ENCODE measurements at regions not wholly inside any gene's neighbourhood (a gene's known extent, or its start where the extent isn't known, plus 50 kb on each side); places are given as distances from the start of the nearest gene placed in this dataset.

GRCh38 chr13:69331245-69331644 is 776.4 kb upstream of the ATXN8OS start:
- Histone ChIP-seq H3K4me1 (ENCODE audit: control insufficient read depth, insufficient read depth, low read length) (no peaks in the 10 kb centered on the region), H3K27me3 (ENCODE audit: control insufficient read depth, insufficient read depth, low read length) (no peaks in the 10 kb centered on the region), H3K9me3 (replicated peaks; ENCODE audit: control insufficient read depth, low read depth, low read length) (no peaks in the 10 kb centered on the region), H3K27ac (ENCODE audit: low read length) (no peak overlapping the region), H3K36me3 (ENCODE audit: control insufficient read depth, insufficient read depth, low read length) (no peaks in the 10 kb centered on the region), H3K4me3 (ENCODE audit: low read length) (no peak overlapping the region)
- DNase-seq: no peak
- 70% methylated on average over 3 of the region's 3 CpGs for WGBS (ENCODE audit: insufficient coverage)

GRCh38 chr13:69324090-69324886 is 783.3 kb upstream of the ATXN8OS start:
- WGBS (ENCODE audit: insufficient coverage): no CpG with 5 or more reads among the region's 2 CpGs
- Histone ChIP-seq H3K4me3 (ENCODE audit: low read length) (no peak overlapping the region), H3K9me3 (replicated peaks; ENCODE audit: control insufficient read depth, low read depth, low read length) (no peaks in the 10 kb centered on the region), H3K36me3 (ENCODE audit: control insufficient read depth, insufficient read depth, low read length) (no peaks in the 10 kb centered on the region), H3K27me3 (ENCODE audit: control insufficient read depth, insufficient read depth, low read length) (no peaks in the 10 kb centered on the region), H3K27ac (ENCODE audit: low read length) (no peak overlapping the region), H3K4me1 (ENCODE audit: control insufficient read depth, insufficient read depth, low read length) (no peaks in the 10 kb centered on the region)
- peak; percentile 27 for DNase-seq

GRCh38 chr13:69319656-69320055 is 788.0 kb upstream of the ATXN8OS start:
- no CpG with 5 or more reads among the region's 3 CpGs for WGBS (ENCODE audit: insufficient coverage)
- no peaks in the 10 kb centered on the region for H3K9me3 ChIP-seq (replicated peaks; ENCODE audit: control insufficient read depth, low read depth, low read length)
- DNase-seq: no peak

GRCh38 chr13:69315039-69315438 is 792.6 kb upstream of the ATXN8OS start:
- no peak for DNase-seq
- H3K9me3 ChIP-seq (replicated peaks; ENCODE audit: control insufficient read depth, low read depth, low read length): no peaks in the 10 kb centered on the region
- no peaks in the 10 kb centered on the region for H3K36me3 ChIP-seq (ENCODE audit: control insufficient read depth, insufficient read depth, low read length)
- 88% methylated on average over 1 of the region's 3 CpGs for WGBS (ENCODE audit: insufficient coverage)
- H3K4me1 ChIP-seq (ENCODE audit: control insufficient read depth, insufficient read depth, low read length): no peaks in the 10 kb centered on the region
- no peak overlapping the region for H3K4me3 ChIP-seq (ENCODE audit: low read length)
- H3K27me3 ChIP-seq (ENCODE audit: control insufficient read depth, insufficient read depth, low read length): no peaks in the 10 kb centered on the region
- H3K27ac ChIP-seq (ENCODE audit: low read length): no peak overlapping the region

More at GRCh38 chr13:69319656-69320055, 788.0 kb upstream of the ATXN8OS start:
- Histone ChIP-seq H3K27me3 (ENCODE audit: control insufficient read depth, insufficient read depth, low read length) (no peaks in the 10 kb centered on the region), H3K27ac (ENCODE audit: low read length) (no peak overlapping the region), H3K36me3 (ENCODE audit: control insufficient read depth, insufficient read depth, low read length) (no peaks in the 10 kb centered on the region), H3K4me3 (ENCODE audit: low read length) (no peak overlapping the region), H3K4me1 (ENCODE audit: control insufficient read depth, insufficient read depth, low read length) (no peaks in the 10 kb centered on the region)

GRCh38 chr13:69306766-69307165 is 800.9 kb upstream of the ATXN8OS start:
- Histone ChIP-seq H3K4me1 (ENCODE audit: control insufficient read depth, insufficient read depth, low read length) (no peaks in the 10 kb centered on the region), H3K4me3 (ENCODE audit: low read length) (no peak overlapping the region), H3K36me3 (ENCODE audit: control insufficient read depth, insufficient read depth, low read length) (no peaks in the 10 kb centered on the region), H3K27ac (ENCODE audit: low read length) (no peak overlapping the region), H3K9me3 (replicated peaks; ENCODE audit: control insufficient read depth, low read depth, low read length) (no peaks in the 10 kb centered on the region), H3K27me3 (ENCODE audit: control insufficient read depth, insufficient read depth, low read length) (no peaks in the 10 kb centered on the region)
- peak; percentile 1 for DNase-seq
- no CpG with 5 or more reads among the region's 1 CpG for whole genome bisulfite sequencing (ENCODE audit: insufficient coverage)

GRCh38 chr13:69300131-69300530 is 807.5 kb upstream of the ATXN8OS start:
- DNase-seq: no peak
- Histone ChIP-seq H3K27me3 (ENCODE audit: control insufficient read depth, insufficient read depth, low read length) (no peaks in the 10 kb centered on the region), H3K9me3 (replicated peaks; ENCODE audit: control insufficient read depth, low read depth, low read length) (no peaks in the 10 kb centered on the region), H3K4me3 (ENCODE audit: low read length) (no peak overlapping the region), H3K4me1 (ENCODE audit: control insufficient read depth, insufficient read depth, low read length) (no peaks in the 10 kb centered on the region), H3K27ac (ENCODE audit: low read length) (no peak overlapping the region), H3K36me3 (ENCODE audit: control insufficient read depth, insufficient read depth, low read length) (no peaks in the 10 kb centered on the region)
- 0% methylated on average over 1 of the region's 2 CpGs for WGBS (ENCODE audit: insufficient coverage)

- Histone ChIP-seq H3K9me3 (replicated peaks; ENCODE audit: control insufficient read depth, low read depth, low read length) (no peaks in the 10 kb centered on the region), H3K4me1 (ENCODE audit: control insufficient read depth, insufficient read depth, low read length) (no peaks in the 10 kb centered on the region), H3K27ac (ENCODE audit: low read length) (no peak overlapping the region), H3K27me3 (ENCODE audit: control insufficient read depth, insufficient read depth, low read length) (no peaks in the 10 kb centered on the region), H3K36me3 (ENCODE audit: control insufficient read depth, insufficient read depth, low read length) (no peaks in the 10 kb centered on the region), H3K4me3 (ENCODE audit: low read length) (no peak overlapping the region)
- no CpG with 5 or more reads among the region's 1 CpG for WGBS (ENCODE audit: insufficient coverage)
- DNase-seq: no peak
Observed at GRCh38 chr13:69296130-69296529, 811.5 kb upstream of the ATXN8OS start.

- Histone ChIP-seq H3K36me3 (ENCODE audit: control insufficient read depth, insufficient read depth, low read length) (no peaks in the 10 kb centered on the region), H3K9me3 (replicated peaks; ENCODE audit: control insufficient read depth, low read depth, low read length) (no peaks in the 10 kb centered on the region)
Observed at GRCh38 chr13:69292789-69293425, 814.7 kb upstream of the ATXN8OS start.

GRCh38 chr13:69291292-69291906 is 816.2 kb upstream of the ATXN8OS start:
- Histone ChIP-seq H3K27ac (ENCODE audit: low read length) (no peak overlapping the region), H3K27me3 (ENCODE audit: control insufficient read depth, insufficient read depth, low read length) (no peaks in the 10 kb centered on the region), H3K4me1 (ENCODE audit: control insufficient read depth, insufficient read depth, low read length) (no peaks in the 10 kb centered on the region), H3K9me3 (replicated peaks; ENCODE audit: control insufficient read depth, low read depth, low read length) (no peaks in the 10 kb centered on the region), H3K36me3 (ENCODE audit: control insufficient read depth, insufficient read depth, low read length) (no peaks in the 10 kb centered on the region), H3K4me3 (ENCODE audit: low read length) (no peak overlapping the region)
- no CpG with 5 or more reads among the region's 1 CpG for WGBS (ENCODE audit: insufficient coverage)
- no peak for DNase-seq

More at GRCh38 chr13:69292789-69293425, 814.7 kb upstream of the ATXN8OS start:
- H3K27ac ChIP-seq (ENCODE audit: low read length): no peak overlapping the region
- WGBS (ENCODE audit: insufficient coverage): no CpG with 5 or more reads among the region's 2 CpGs
- no peaks in the 10 kb centered on the region for H3K27me3 ChIP-seq (ENCODE audit: control insufficient read depth, insufficient read depth, low read length)
- no peaks in the 10 kb centered on the region for H3K4me1 ChIP-seq (ENCODE audit: control insufficient read depth, insufficient read depth, low read length)
- H3K4me3 ChIP-seq (ENCODE audit: low read length): no peak overlapping the region
- DNase-seq: no peak

- H3K36me3 ChIP-seq (ENCODE audit: control insufficient read depth, insufficient read depth, low read length): no peaks in the 10 kb centered on the region
- no peak overlapping the region for H3K27ac ChIP-seq (ENCODE audit: low read length)
- H3K4me1 ChIP-seq (ENCODE audit: control insufficient read depth, insufficient read depth, low read length): no peaks in the 10 kb centered on the region
- no peak for DNase-seq
- H3K27me3 ChIP-seq (ENCODE audit: control insufficient read depth, insufficient read depth, low read length): no peaks in the 10 kb centered on the region
- no peaks in the 10 kb centered on the region for H3K9me3 ChIP-seq (replicated peaks; ENCODE audit: control insufficient read depth, low read depth, low read length)
- no peak overlapping the region for H3K4me3 ChIP-seq (ENCODE audit: low read length)
Observed at GRCh38 chr13:69288026-69288425, 819.6 kb upstream of the ATXN8OS start.

All from muscle of leg (tissue), 3 donors.